HCT116 (cell line): ENCODE measurements at regions not wholly inside any gene's neighbourhood (a gene's known extent, or its start where the extent isn't known, plus 50 kb on each side); places are given as distances from the start of the nearest gene placed in this dataset.

ENCODE experiments used
- CTCF ChIP-seq, 3 experiments: fragments of 200-600 bp in 1 of 3; sonication (generic) in 1 of 3; IDR thresholded peaks in 2 of 3; conservative IDR thresholded peaks in 1 of 3; 2 replicates each; pipeline ENCODE4 v1.5.1; 2012 to 2017; ENCODE audit warnings: low read depth in 2 of 3, low read length in 2 of 3, antibody characterized with exemption in 1 of 3, borderline replicate concordance in 1 of 3, control low read depth in 1 of 3, mild to moderate bottlenecking in 1 of 3, mixed read lengths in 1 of 3, mixed run types in 1 of 3, moderate library complexity in 1 of 3; ENCODE audit not compliant: insufficient read depth in 1 of 3
- EZH2 ChIP-seq: fragments of 200-600 bp; sonication (generic); IDR thresholded peaks from 2 replicates; pipeline ENCODE4 v1.6.1; 2017; ENCODE audit warnings: antibody characterized with exemption, mixed run types
- EZH2phosphoT487 ChIP-seq: fragments of 200-600 bp; IDR thresholded peaks from 2 replicates; pipeline ENCODE4 v1.6.1; 2018; ENCODE audit warnings: antibody characterized with exemption, borderline replicate concordance
- POLR2A ChIP-seq: IDR thresholded peaks from 2 replicates; pipeline ENCODE4 v1.7.0; 2011; ENCODE audit warnings: borderline replicate concordance; ENCODE audit not compliant: insufficient read depth, insufficient read length; ENCODE audit errors: extremely low read depth
- POLR2AphosphoS5 ChIP-seq: IDR thresholded peaks from 2 replicates; pipeline ENCODE4 v1.6.1; 2011; ENCODE audit warnings: mild to moderate bottlenecking, low read depth, low read length, moderate library complexity

GRCh38 chr2:18125303-18125702, 246.8 kb downstream of the KCNS3 start:
- no peak for TF ChIP-seq CTCF (IDR thresholded peaks at IDR 0.05 in 2 of 3, conservative IDR thresholded peaks at IDR 0.05 in 1 of 3; ENCODE audit: borderline replicate concordance in 1 of 3, insufficient read depth in 1 of 3, low read depth in 2 of 3, low read length in 2 of 3)
- TF ChIP-seq POLR2A: no peak
- no peak for TF ChIP-seq EZH2
- no peak for TF ChIP-seq POLR2AphosphoS5
- TF ChIP-seq EZH2phosphoT487: no peak
